AG04450 (cell line): ENCODE measurements at regions not wholly inside any gene's neighbourhood (a gene's known extent, or its start where the extent isn't known, plus 50 kb on each side); places are given as distances from the start of the nearest gene placed in this dataset.

Source experiments
- CTCF ChIA-PET: fragments of 300-600, 350-600 bp; formaldehyde crosslinking; extraction: SDS; loops from one replicate; lab custom pipeline; 2022; ENCODE audit warnings: antibody characterized with exemption, inconsistent platforms; lab: Charles Lee
- POLR2A ChIA-PET: fragments of 350-600 bp; formaldehyde crosslinking; extraction: SDS; loops from one replicate; lab custom pipeline; 2021; ENCODE audit warnings: antibody characterized with exemption, inconsistent platforms; lab: Yijun Ruan, JAX
- DNase-seq: peaks from one replicate; pipeline ENCODE4 v3.0.0-alpha.2; 2011; ENCODE audit warnings: low read depth, low spot score
- H3K27ac ChIP-seq: one replicate; pipeline ENCODE4 v1.5.1; 2012; ENCODE audit warnings: low read depth, low read length, control low read depth
- H3K27me3 ChIP-seq: one replicate; pipeline ENCODE4 v1.6.0; 2012; ENCODE audit warnings: low read length; ENCODE audit not compliant: control insufficient read depth, insufficient read depth
- H3K4me3 ChIP-seq: 2 replicates; pipeline ENCODE4 v1.5.1; 2011; ENCODE audit warnings: mild to moderate bottlenecking, low read depth, low read length, control low read depth
- H3K9me3 ChIP-seq: 2 replicates; pipeline ENCODE4 v1.5.1; 2012; ENCODE audit warnings: low read length; ENCODE audit not compliant: control insufficient read depth, insufficient read depth
- TF ChIP-seq, protein P1 (sequence below): IDR thresholded peaks from 2 replicates; pipeline ENCODE4 v1.5.1; 2011; ENCODE audit warnings: low read depth, low read length, control low read depth, inconsistent platforms

DNA sequence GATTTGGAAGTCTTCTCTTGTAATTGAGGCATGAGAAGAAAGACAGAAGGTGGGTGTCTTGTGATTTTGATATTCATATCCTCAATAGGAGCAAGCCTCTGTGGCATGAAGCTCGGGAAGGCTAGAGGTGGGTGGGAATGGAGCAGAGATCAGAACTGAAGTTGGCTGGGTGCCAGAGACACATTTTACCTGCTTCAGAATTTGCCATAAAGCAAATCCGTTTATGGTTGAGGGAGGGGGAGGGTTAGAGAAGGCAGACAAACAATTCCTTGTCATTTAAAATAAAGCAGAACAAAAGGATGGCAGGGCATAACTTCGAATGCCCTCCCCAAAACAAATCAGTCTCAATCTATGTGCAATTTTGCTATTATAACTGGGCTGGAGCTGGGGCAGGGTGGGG, 305.9 kb downstream of the KLF5 start:
- POLR2A ChIA-PET = no interaction called here

DNA sequence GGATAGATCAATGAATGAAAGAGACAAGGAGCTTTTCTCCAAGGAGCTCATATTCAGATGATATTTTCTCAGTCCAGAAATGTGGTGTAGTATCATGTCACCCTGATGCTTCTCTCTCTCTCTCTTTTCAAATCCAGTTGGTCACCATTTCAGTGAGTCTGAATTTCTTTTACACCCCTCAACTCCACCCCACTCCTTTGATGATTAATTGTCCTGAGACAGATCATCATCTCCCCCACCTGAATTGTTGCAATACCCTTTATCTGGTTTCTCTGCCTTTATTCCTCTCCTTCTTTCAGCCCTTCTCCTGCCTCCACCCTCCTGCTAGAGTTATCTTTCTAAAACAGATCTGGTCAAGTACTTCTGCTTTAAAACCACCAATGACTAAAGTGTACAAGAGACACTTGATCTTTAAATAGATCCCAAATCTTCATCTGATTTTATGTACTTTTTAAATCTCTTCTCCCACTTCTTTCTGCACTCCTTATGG, 299.8 kb downstream of the KLF5 start:
- CTCF ChIA-PET = no interaction called here
- Histone ChIP-seq H3K4me3 (no peak overlapping the region), H3K27me3 (peaks cover 3% of the 10 kb centered on the region), H3K9me3 (no peaks in the 10 kb centered on the region), H3K27ac (no peak overlapping the region)
- no peak for DNase-seq
- POLR2A ChIA-PET = no interaction called here
- TF ChIP-seq, protein P1, sequence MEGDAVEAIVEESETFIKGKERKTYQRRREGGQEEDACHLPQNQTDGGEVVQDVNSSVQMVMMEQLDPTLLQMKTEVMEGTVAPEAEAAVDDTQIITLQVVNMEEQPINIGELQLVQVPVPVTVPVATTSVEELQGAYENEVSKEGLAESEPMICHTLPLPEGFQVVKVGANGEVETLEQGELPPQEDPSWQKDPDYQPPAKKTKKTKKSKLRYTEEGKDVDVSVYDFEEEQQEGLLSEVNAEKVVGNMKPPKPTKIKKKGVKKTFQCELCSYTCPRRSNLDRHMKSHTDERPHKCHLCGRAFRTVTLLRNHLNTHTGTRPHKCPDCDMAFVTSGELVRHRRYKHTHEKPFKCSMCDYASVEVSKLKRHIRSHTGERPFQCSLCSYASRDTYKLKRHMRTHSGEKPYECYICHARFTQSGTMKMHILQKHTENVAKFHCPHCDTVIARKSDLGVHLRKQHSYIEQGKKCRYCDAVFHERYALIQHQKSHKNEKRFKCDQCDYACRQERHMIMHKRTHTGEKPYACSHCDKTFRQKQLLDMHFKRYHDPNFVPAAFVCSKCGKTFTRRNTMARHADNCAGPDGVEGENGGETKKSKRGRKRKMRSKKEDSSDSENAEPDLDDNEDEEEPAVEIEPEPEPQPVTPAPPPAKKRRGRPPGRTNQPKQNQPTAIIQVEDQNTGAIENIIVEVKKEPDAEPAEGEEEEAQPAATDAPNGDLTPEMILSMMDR = no peak

More for the DNA sequence above, 305.9 kb downstream of the KLF5 start:
- Histone ChIP-seq H3K4me3 (no peak overlapping the region), H3K27ac (no peak overlapping the region), H3K27me3 (peaks cover 3% of the 10 kb centered on the region), H3K9me3 (no peaks in the 10 kb centered on the region)
- CTCF ChIA-PET = no interaction called here
- TF ChIP-seq, protein P1 = no peak
- DNase-seq = no peak

DNA sequence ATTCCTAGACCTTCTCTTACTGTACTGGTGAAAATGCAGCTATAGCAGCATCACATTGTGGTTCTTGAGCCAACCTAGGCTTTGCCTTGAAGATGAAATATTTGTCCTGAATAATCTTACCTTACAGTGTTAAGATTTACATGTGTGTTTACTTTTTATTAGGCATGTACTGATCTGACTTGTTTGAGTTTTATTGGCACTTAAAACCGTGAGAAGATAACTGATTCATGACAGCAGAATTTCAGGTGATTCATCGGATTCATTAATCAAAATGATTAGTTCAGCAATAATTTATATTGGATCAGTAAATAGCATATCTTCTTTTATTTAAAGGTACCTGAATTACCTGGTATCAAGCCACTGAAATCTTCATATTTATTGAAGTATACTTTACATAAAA, 296.3 kb downstream of the KLF5 start:
- peaks cover 3% of the 10 kb centered on the region for H3K27me3 ChIP-seq
- DNase-seq = no peak
- no peak overlapping the region for H3K27ac ChIP-seq
- TF ChIP-seq, protein P1 = no peak
- no peaks in the 10 kb centered on the region for H3K9me3 ChIP-seq
- ChIA-PET CTCF (no interaction called here), POLR2A (no interaction called here)
- H3K4me3 ChIP-seq = no peak overlapping the region

DNA sequence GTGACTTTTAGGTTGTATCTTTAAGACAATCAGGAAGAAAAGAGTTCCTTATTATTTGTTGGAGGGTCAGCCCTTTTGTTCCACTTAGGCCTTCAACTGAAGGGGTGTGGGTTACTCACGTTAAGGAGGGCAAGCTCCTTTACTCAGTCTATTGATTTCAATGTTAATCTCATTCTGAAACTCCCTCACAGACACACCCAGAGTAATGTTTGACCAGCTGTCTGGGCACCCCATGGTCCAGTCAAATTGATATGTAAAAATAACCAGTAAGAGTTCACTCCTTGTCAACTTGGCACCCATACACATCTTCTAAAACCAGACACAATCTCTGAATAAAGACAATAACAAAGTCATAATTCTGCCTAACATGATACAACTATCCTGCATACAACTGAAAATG, 292.9 kb downstream of the KLF5 start:
- Histone ChIP-seq H3K27ac (no peak overlapping the region), H3K27me3 (no peaks in the 10 kb centered on the region), H3K4me3 (no peak overlapping the region), H3K9me3 (no peaks in the 10 kb centered on the region)
- TF ChIP-seq, protein P1 = no peak
- no peak for DNase-seq
- ChIA-PET CTCF (no interaction called here), POLR2A (no interaction called here)

DNA sequence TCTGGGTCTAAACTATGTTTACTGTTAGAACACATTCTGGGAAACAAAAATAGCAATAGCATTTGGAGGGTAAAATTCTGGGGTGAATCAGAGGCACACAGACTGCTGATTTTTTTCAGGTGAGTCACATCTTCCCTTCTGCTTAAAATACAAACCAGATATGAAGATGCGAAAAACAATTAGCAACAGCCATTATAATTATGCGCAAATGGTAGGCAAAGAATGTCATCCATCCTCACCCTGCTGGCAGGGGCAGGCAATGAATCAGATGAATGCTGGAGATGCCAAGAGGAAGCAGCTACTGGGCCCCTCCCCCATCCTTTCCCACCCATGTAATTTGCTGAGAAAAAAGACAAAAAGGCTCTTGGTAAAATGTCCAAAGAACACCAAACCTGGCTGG, 282.9 kb downstream of the KLF5 start:
- POLR2A ChIA-PET = no interaction called here
- CTCF ChIA-PET = no interaction called here
- TF ChIP-seq, protein P1 = no peak
- H3K9me3 ChIP-seq = 0 out of 2 replicates have a peak, but pooled peaks cover 2% of the 10 kb centered on the region
- no peak overlapping the region for H3K4me3 ChIP-seq
- no peak overlapping the region for H3K27ac ChIP-seq
- no peak for DNase-seq
- no peaks in the 10 kb centered on the region for H3K27me3 ChIP-seq
